ENCODE measurements at regions not wholly inside any gene's neighbourhood (a gene's known extent, or its start where the extent isn't known, plus 50 kb on each side); places are given as distances from the start of the nearest gene placed in this dataset.

GRCh38 chr1:230552880-230553279, 89.4 kb upstream of the COG2 start:
- TF ChIP-seq CHD2 (IDR thresholded peaks at IDR 0.05; ENCODE audit: low read length, partially characterized antibody) (no peak), MYC (IDR thresholded peaks at IDR 0.05; ENCODE audit: borderline replicate concordance, low read length) (no peak), CTCF (IDR thresholded peaks at IDR 0.05) (no peak), TFCP2L1 (CRISPR knock-in tag; IDR thresholded peaks at IDR 0.05) (no peak), CEBPB (IDR thresholded peaks at IDR 0.05) (no peak), POLR2A (IDR thresholded peaks at IDR 0.05; ENCODE audit: low read length) (no peak), CHD4 (IDR thresholded peaks at IDR 0.05; ENCODE audit: borderline replicate concordance) (no peak), MAX (IDR thresholded peaks at IDR 0.05) (no peak), RAD21 (conservative IDR thresholded peaks at IDR 0.05 in 1 of 2, IDR thresholded peaks at IDR 0.05 in 1 of 2) (no peak), FOXS1 (CRISPR knock-in tag; IDR thresholded peaks at IDR 0.05) (no peak), NR3C1 (IDR thresholded peaks at IDR 0.05) (no peak), SREBF2 (IDR thresholded peaks at IDR 0.05) (no peak)
